ENCODE measurements at regions not wholly inside any gene's neighbourhood (a gene's known extent, or its start where the extent isn't known, plus 50 kb on each side); places are given as distances from the start of the nearest gene placed in this dataset.

- TF ChIP-seq CTCF (IDR thresholded peaks at IDR 0.05; ENCODE audit: low read depth, low read length, missing input control) (no peak), MAX (IDR thresholded peaks at IDR 0.05) (no peak), ZBTB33 (IDR thresholded peaks at IDR 0.05) (no peak), GABPA (IDR thresholded peaks at IDR 0.05 in 1 of 2, conservative IDR thresholded peaks at IDR 0.05 in 1 of 2) (no peak), JUND (IDR thresholded peaks at IDR 0.05) (no peak), ATF3 (IDR thresholded peaks at IDR 0.05) (no peak), FOXA1 (IDR thresholded peaks at IDR 0.05) (no peak), TAF1 (conservative IDR thresholded peaks at IDR 0.05) (no peak), REST (IDR thresholded peaks at IDR 0.05) (no peak), EGR1 (IDR thresholded peaks at IDR 0.05; ENCODE audit: low read depth in 2 of 2) (no peak), RAD21 (IDR thresholded peaks at IDR 0.05) (no peak), SP1 (IDR thresholded peaks at IDR 0.05) (no peak), RXRA (IDR thresholded peaks at IDR 0.05) (no peak)
Observed at GRCh38 chr10:20627946-20628507, 269.1 kb downstream of the NEBL start.

Data from liver (tissue), 3 donors.